K562 (cell line): ENCODE measurements at regions not wholly inside any gene's neighbourhood (a gene's known extent, or its start where the extent isn't known, plus 50 kb on each side); places are given as distances from the start of the nearest gene placed in this dataset.

Experiments
- ATAC-seq: fragments of 200-7000 bp; cut with Tn5 transposase; 3 replicates; pipeline ENCODE4 v1.9.1; 2020; ENCODE audit warnings: moderate library complexity
- BruUV-seq: library from RNA; stranded (reverse); fragments of 400-500 nt; replicated peaks from 2 replicates; lab custom pipeline; 2021; lab: Mats Ljungman, UMichigan
- CTCF ChIA-PET: fragments of 300-600 bp; formaldehyde crosslinking; extraction: SDS; loops from one replicate; lab custom pipeline; 2021; ENCODE audit warnings: low intra/inter-chr PET ratio; lab: Yijun Ruan, JAX
- POLR2A ChIA-PET: fragments of 300-600, 350-650 bp; sonication (Branson Sonifier 250); formaldehyde crosslinking; extraction: SDS; loops from one replicate; lab custom pipeline; 2021; ENCODE audit warnings: antibody characterized with exemption, inconsistent platforms; lab: Yijun Ruan, JAX
- DNase-seq, 4 experiments: peaks; one replicate each; pipeline versions ENCODE4 v3.0.0 to v3.0.0-alpha.2; 2011 to 2018; ENCODE audit warnings: low spot score in 3 of 4, mixed read lengths in 3 of 4; ENCODE audit errors: extremely low read depth in 1 of 4
- FAIRE-seq: peaks from 2 replicates; lab custom pipeline; 2011; peaks lifted over from hg19 to GRCh38; lab: Jason Lieb, UNC
- H2AFZ ChIP-seq: 2 replicates; pipeline ENCODE4 v1.6.0; 2011; ENCODE audit warnings: low read depth, low read length, control low read depth, inconsistent platforms
- H3K27ac ChIP-seq: fragments of 200-600 bp; 3 replicates; pipeline ENCODE4 v1.8.0; 2011; ENCODE audit warnings: low read depth, mild to moderate bottlenecking, control low read depth, inconsistent platforms, low read length, moderate library complexity, mixed read lengths; ENCODE audit errors: extremely low read depth
- H3K27me3 ChIP-seq, 2 experiments: fragments of 300-600 bp in 1 of 2; 2 replicates in 1 of 2; 3 replicates in 1 of 2; pipeline versions ENCODE4 v1.6.0 to v1.8.0; 2011; ENCODE audit warnings: inconsistent platforms in 2 of 2, low read length in 2 of 2, mild to moderate bottlenecking in 1 of 2, mixed read lengths in 1 of 2, moderate library complexity in 1 of 2; ENCODE audit not compliant: control insufficient read depth in 2 of 2, insufficient read depth in 2 of 2
- H3K36me3 ChIP-seq: fragments of 300-600 bp; 3 replicates; pipeline ENCODE4 v1.8.0; 2011; ENCODE audit warnings: mild to moderate bottlenecking, low read length, inconsistent platforms; ENCODE audit not compliant: control insufficient read depth, insufficient read depth
- H3K4me1 ChIP-seq, 2 experiments: fragments of 200-600 bp in 1 of 2; replicated peaks in 1 of 2; 2 replicates in 1 of 2; 3 replicates in 1 of 2; pipeline versions ENCODE4 v1.5.1 to v1.8.0; 2011; ENCODE audit warnings: inconsistent platforms in 2 of 2, low read length in 2 of 2, mild to moderate bottlenecking in 1 of 2, mixed read lengths in 1 of 2, moderate library complexity in 1 of 2; ENCODE audit not compliant: control insufficient read depth in 2 of 2, insufficient read depth in 2 of 2
- H3K4me2 ChIP-seq: 2 replicates; pipeline ENCODE4 v1.6.1; 2011; ENCODE audit warnings: low read length, control low read depth, inconsistent platforms, mixed read lengths; ENCODE audit not compliant: insufficient read depth
- H3K4me3 ChIP-seq: fragments of 200-600 bp; sonication (generic), shearing (Covaris generic); 2 replicates; pipeline ENCODE4 v1.5.1; 2016; ENCODE audit warnings: control low read depth, inconsistent platforms
- H3K79me2 ChIP-seq: fragments of 200-600 bp; 3 replicates; pipeline ENCODE4 v1.8.0; 2011; ENCODE audit warnings: low read length, inconsistent platforms; ENCODE audit not compliant: control insufficient read depth, insufficient read depth
- H3K9ac ChIP-seq, 2 experiments: 2 replicates each; pipeline versions ENCODE4 v1.6.0 to v1.6.1; 2011; ENCODE audit warnings: low read depth in 2 of 2, low read length in 2 of 2, control low read depth in 1 of 2, inconsistent platforms in 1 of 2, mild to moderate bottlenecking in 1 of 2, mixed read lengths in 1 of 2; ENCODE audit not compliant: insufficient read depth in 1 of 2
- H3K9me1 ChIP-seq: one replicate; pipeline ENCODE4 v1.6.0; 2011; ENCODE audit warnings: inconsistent platforms, mild to moderate bottlenecking, low read length, moderate library complexity; ENCODE audit not compliant: control insufficient read depth, insufficient read depth
- H3K9me3 ChIP-seq: replicated peaks from 2 replicates; pipeline ENCODE4 v1.5.1; 2011; ENCODE audit warnings: low read depth, low read length, inconsistent platforms; ENCODE audit not compliant: control insufficient read depth, insufficient read depth
- H4K20me1 ChIP-seq: replicated peaks from 2 replicates; pipeline ENCODE4 v1.6.1; 2011; ENCODE audit warnings: low read length, inconsistent platforms, mixed read lengths; ENCODE audit not compliant: control insufficient read depth, insufficient read depth
- AFF1 ChIP-seq, 2 experiments: fragments of 450-650 bp; IDR thresholded peaks; 2 replicates each; pipeline ENCODE4 v1.6.1; 2018; ENCODE audit warnings: mild to moderate bottlenecking in 2 of 2, low read depth in 1 of 2; ENCODE audit not compliant: partially characterized antibody in 2 of 2
- ATF3 ChIP-seq, 2 experiments: fragments of 450-650 bp in 1 of 2; sonication (generic) in 1 of 2; formaldehyde crosslinking in 1 of 2; IDR thresholded peaks in 1 of 2; conservative IDR thresholded peaks in 1 of 2; 2 replicates each; pipeline versions ENCODE4 v1.6.1 to v1.8.1; 2016 to 2023; ENCODE audit warnings: mild to moderate bottlenecking in 2 of 2, moderate library complexity in 2 of 2, inconsistent platforms in 1 of 2, missing genetic modification reagents in 1 of 2
- CBFA2T3 ChIP-seq: fragments of 450-650 bp; IDR thresholded peaks from 2 replicates; pipeline ENCODE4 v1.6.1; 2017
- CEBPG ChIP-seq, 3 experiments: fragments of 200-800 bp in 1 of 3; sonication (Bioruptor generic) in 1 of 3; sonication (generic) in 1 of 3; formaldehyde crosslinking in 1 of 3; IDR thresholded peaks in 2 of 3; conservative IDR thresholded peaks in 1 of 3; 2 replicates each; pipeline versions ENCODE4 v1.6.1 to v1.8.0; 2016 to 2022; ENCODE audit warnings: missing compliant biosample characterization in 2 of 3, missing genetic modification characterization in 2 of 3, mild to moderate bottlenecking in 1 of 3, missing genetic modification reagents in 1 of 3
- CGGBP1 ChIP-seq: fragments of 250-450 bp; sonication (Bioruptor Pico); IDR thresholded peaks from 2 replicates; pipeline ENCODE4 v1.9.0; 2021; ENCODE audit warnings: mild to moderate bottlenecking
- E2F6 ChIP-seq, 2 experiments: IDR thresholded peaks; 2 replicates each; pipeline ENCODE4 v1.6.1; 2011; ENCODE audit warnings: borderline replicate concordance in 1 of 2, control low read depth in 1 of 2, low read depth in 1 of 2, low read length in 1 of 2, mild to moderate bottlenecking in 1 of 2, mixed read lengths in 1 of 2, moderate library complexity in 1 of 2; ENCODE audit not compliant: insufficient read depth in 1 of 2, insufficient read length in 1 of 2, poor library complexity in 1 of 2, severe bottlenecking in 1 of 2; ENCODE audit errors: extremely low read depth in 1 of 2
- KLF16 ChIP-seq: IDR thresholded peaks from 2 replicates; pipeline ENCODE4 v1.6.1; 2016; ENCODE audit warnings: antibody characterized with exemption
- NRF1 ChIP-seq, 2 experiments: fragments of 450-650 bp; IDR thresholded peaks in 1 of 2; conservative IDR thresholded peaks in 1 of 2; 2 replicates each; pipeline ENCODE4 v1.6.1; 2014; ENCODE audit warnings: mild to moderate bottlenecking in 2 of 2
- SMARCA4 ChIP-seq: fragments of 450-650 bp; IDR thresholded peaks from 2 replicates; pipeline ENCODE4 v1.6.1; 2016
- TCF3 ChIP-seq: sonication (generic); formaldehyde crosslinking; IDR thresholded peaks from 2 replicates; pipeline ENCODE4 v1.4.0; 2020; ENCODE audit warnings: mild to moderate bottlenecking, missing genetic modification reagents
- ZNF143 ChIP-seq: sonication (generic); formaldehyde crosslinking; IDR thresholded peaks from 2 replicates; pipeline ENCODE4 v1.9.0; 2022; ENCODE audit warnings: mild to moderate bottlenecking, missing genetic modification reagents
- ZNF766 ChIP-seq: fragments of 200-800 bp; sonication (Bioruptor generic); conservative IDR thresholded peaks from 2 replicates; pipeline ENCODE4 v1.6.1; 2016; ENCODE audit warnings: missing genetic modification characterization, missing compliant biosample characterization
- WGBS: fragments of 100-300 bp; shearing (Covaris generic); methylation state at CpG from one replicate; pipeline ENCODE4 v1.1.6; 2016; ENCODE audit warnings: low coverage, mixed read lengths; ENCODE audit not compliant: insufficient coverage; ENCODE audit errors: missing lambda C conversion rate; 5-methylcytosine and 5-hydroxymethylcytosine counted together
- in situ Hi-C: fragments of 300-500 bp; cut with MboI; formaldehyde crosslinking; loops from 4 replicates; pipeline ENCODE4 v1.15.0; 2018; ENCODE audit warnings: inconsistent platforms, mixed read lengths
- intact Hi-C: fragments of 100-400 bp; cut with micrococcal nuclease; formaldehyde crosslinking; loops from 2 replicates; pipeline ENCODE4 v1.14.2; 2022

- Histone ChIP-seq H3K4me3 (no peak overlapping the region), H3K9me1 (no peaks in the 10 kb centered on the region), H3K36me3 (no peaks in the 10 kb centered on the region), H3K4me1 (peaks cover 9 to 19% of the 10 kb centered on the region in 2 experiments), H3K27me3 (peaks cover 3 to 8% of the 10 kb centered on the region in 2 experiments; a peak in 4 of 5 replicates), H3K27ac (no peak overlapping the region), H2AFZ (peak overlapping the region; percentile 10), H3K9me3 (no peaks in the 10 kb centered on the region), H4K20me1 (no peaks in the 10 kb centered on the region), H3K4me2 (peak overlapping the region; percentile 9; the same call in 1 of the 2 replicates), H3K9ac (peak overlapping the region in 1 of 2 experiments; percentile 7; a peak in 1 of 4 replicates), H3K79me2 (no peaks in the 10 kb centered on the region)
- intact Hi-C loops (loop anchor here (2.0 kb wide), 1 partner anchor 14 kb away; no protein-coding TSS in a partner anchor), in situ Hi-C loops (no loop called here)
- 11% methylated on average over 14 of the region's 14 CpGs for WGBS
- ATAC-seq, result peak; percentile 87
- DNase-seq, result peak; percentile 50 to 61 (median 52)
- ChIA-PET CTCF (no interaction called here), POLR2A (interaction anchor here (0.6 to 0.8 kb wide), 3 partner anchors 15 to 611 kb away, joined by 3 to 4 read pairs (median 3); no protein-coding TSS in a partner anchor)
- BruUV-seq, result no TSS peak
- peak; percentile 6 for FAIRE-seq
- TF ChIP-seq NRF1 (conservative IDR thresholded peaks at IDR 0.05 in 1 of 2, IDR thresholded peaks at IDR 0.05 in 1 of 2), result peak; percentile 48 to 55; a peak in 3 of 4 replicates
- peak; percentile 60; the same call in 1 of the 2 replicates for TF ChIP-seq SMARCA4
- TF ChIP-seq AFF1 (IDR thresholded peaks at IDR 0.05; ENCODE audit: low read depth in 1 of 2, partially characterized antibody in 2 of 2), result peak in 1 of 2 experiments; percentile 44
- no peak for TF ChIP-seq ZNF143 (CRISPR knock-in tag)
- peak in 1 of 2 experiments; percentile 11 for TF ChIP-seq E2F6 (IDR thresholded peaks at IDR 0.05; ENCODE audit: borderline replicate concordance in 1 of 2, extremely low read depth in 1 of 2, insufficient read depth in 1 of 2, insufficient read length in 1 of 2, low read depth in 1 of 2, low read length in 1 of 2, poor library complexity in 1 of 2, severe bottlenecking in 1 of 2)
- TF ChIP-seq ATF3 (IDR thresholded peaks at IDR 0.05), result peak; percentile 79
- TF ChIP-seq ATF3 (CRISPR knock-in tag; conservative IDR thresholded peaks at IDR 0.05), result no peak
- no peak for TF ChIP-seq CEBPG (CRISPR knock-in tag; IDR thresholded peaks at IDR 0.05)
- TF ChIP-seq CEBPG (tag; conservative IDR thresholded peaks at IDR 0.05 in 1 of 2, IDR thresholded peaks at IDR 0.05 in 1 of 2), result peak in 1 of 2 experiments; percentile 15; a peak in 1 of 4 replicates
- TF ChIP-seq TCF3 (CRISPR knock-in tag), result peak; percentile 57
- TF ChIP-seq CBFA2T3, result peak; percentile 76
- TF ChIP-seq ZNF766 (CRISPR knock-in tag), result peak; percentile 84
- peak; percentile 76 for TF ChIP-seq KLF16
- no peak for TF ChIP-seq CGGBP1 (CRISPR knock-in tag)
Measured at GRCh38 chr1:22296701-22297591, 154.0 kb upstream of the WNT4 start.
